ENCODE measurements at regions not wholly inside any gene's neighbourhood (a gene's known extent, or its start where the extent isn't known, plus 50 kb on each side); places are given as distances from the start of the nearest gene placed in this dataset.

DNA sequence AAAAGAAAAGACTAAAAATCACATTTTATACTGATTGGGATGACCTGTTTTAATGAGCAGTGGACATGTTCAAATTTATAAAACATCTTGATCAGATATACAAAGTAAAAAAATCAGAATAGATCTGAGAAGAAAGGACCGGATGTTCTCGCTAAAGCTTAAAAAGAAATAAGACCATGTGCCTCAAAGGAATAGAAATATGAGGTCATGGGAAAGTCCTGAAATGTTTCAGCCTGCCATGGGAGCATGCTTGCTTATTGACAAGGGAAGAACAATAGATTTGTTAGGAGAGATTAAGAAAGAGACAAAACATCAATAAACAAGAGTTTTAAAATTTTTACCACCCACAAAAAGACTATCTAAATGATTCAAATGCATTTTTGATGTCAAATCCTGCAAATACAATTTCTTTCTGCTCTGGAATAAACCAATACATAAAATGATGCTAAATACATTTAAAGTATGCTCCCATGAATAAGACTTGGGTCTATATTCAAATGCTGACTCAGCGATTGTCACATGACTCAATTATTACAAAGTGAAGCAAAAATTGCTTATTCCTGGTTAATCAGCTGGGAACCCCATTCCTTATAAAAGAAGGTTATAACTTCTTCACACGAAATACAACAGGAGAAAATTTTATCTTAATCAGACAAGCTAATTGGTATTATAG lies 633.9 kb upstream of the PKDCC start:
- in situ Hi-C loops (cut with MboI; ENCODE audit: low sequenced_read_pairs, unreplicated experiment) = loop anchor here (25.0 kb wide), 1 partner anchor 373 kb away; no protein-coding TSS in a partner anchor

DNA sequence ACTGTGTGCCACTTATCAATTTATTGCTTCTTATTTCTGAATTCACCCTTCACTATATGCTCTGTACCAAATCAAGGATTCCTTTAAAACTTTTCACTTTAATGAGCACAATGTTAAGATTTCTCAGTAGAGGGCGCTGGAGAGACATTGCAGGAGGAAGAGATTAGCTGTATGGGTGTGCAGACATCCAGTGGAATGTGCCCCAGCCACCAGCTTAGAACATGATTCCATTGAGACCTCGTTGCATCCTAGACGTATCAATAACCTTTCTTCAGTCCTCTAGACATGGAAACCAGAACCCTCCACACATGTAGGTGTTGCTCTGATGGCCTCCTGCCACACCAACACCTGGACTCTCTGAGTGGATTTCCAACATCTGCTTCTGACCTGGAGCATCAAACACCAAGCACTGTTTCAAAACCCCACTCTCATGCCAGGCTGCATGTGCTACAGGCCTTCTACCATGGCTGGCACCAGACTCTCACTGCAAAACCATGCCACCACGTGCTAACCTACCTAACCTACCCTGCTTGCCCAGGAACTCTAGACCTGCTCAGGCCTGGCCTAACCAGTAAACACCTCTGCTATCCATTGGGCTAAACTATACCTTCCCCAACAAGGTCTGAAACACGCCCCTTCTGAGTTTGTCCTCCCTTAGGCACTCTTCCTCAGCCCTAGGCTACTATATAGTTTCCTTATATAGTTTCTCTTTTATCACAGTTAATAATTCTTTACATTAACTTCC lies 633.2 kb upstream of the PKDCC start:
- in situ Hi-C loops (cut with MboI; ENCODE audit: low sequenced_read_pairs, unreplicated experiment) = loop anchor here (25.0 kb wide), 1 partner anchor 373 kb away; no protein-coding TSS in a partner anchor
- peak; percentile 16 for DNase-seq (ENCODE audit: low spot score)
- TF ChIP-seq CTCF (IDR thresholded peaks at IDR 0.05; ENCODE audit: borderline replicate concordance, control extremely low read depth, extremely low read depth, insufficient read depth, missing control alignments) = peak; percentile 55

More for the DNA sequence above, 633.9 kb upstream of the PKDCC start:
- no peak for DNase-seq (ENCODE audit: low spot score)
- no peak for TF ChIP-seq CTCF (IDR thresholded peaks at IDR 0.05; ENCODE audit: borderline replicate concordance, control extremely low read depth, extremely low read depth, insufficient read depth, missing control alignments)

GRCh38 chr2:41417511-41417910 lies 630.3 kb upstream of the PKDCC start:
- no peak for DNase-seq (ENCODE audit: low spot score)
- in situ Hi-C loops (cut with MboI; ENCODE audit: low sequenced_read_pairs, unreplicated experiment) = loop anchor here (25.0 kb wide), 1 partner anchor 370 kb away; no protein-coding TSS in a partner anchor
- TF ChIP-seq CTCF (IDR thresholded peaks at IDR 0.05; ENCODE audit: borderline replicate concordance, control extremely low read depth, extremely low read depth, insufficient read depth, missing control alignments) = no peak

DNA sequence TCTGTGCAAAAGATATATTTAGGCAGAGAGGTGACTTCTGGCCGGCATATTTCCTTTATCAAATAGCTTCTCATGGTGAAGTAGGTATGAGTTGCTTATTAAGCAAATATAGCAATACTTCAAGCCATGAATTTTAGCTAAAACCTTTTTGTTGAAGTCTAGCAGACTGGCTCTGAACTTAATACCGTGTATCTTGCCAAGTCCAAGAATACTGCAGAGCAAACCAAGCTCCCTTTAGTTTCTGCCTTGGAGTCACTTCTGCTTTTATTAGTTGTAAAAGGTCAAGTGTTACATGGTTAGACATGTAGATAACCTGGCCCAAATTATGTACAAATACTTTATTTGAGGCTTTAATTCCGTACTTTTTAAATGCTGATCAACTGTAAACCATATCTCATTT lies 627.6 kb upstream of the PKDCC start:
- TF ChIP-seq CTCF (IDR thresholded peaks at IDR 0.05; ENCODE audit: borderline replicate concordance, control extremely low read depth, extremely low read depth, insufficient read depth, missing control alignments) = no peak
- DNase-seq (ENCODE audit: low spot score) = no peak
- in situ Hi-C loops (cut with MboI; ENCODE audit: low sequenced_read_pairs, unreplicated experiment) = loop anchor here (25.0 kb wide), 1 partner anchor 367 kb away; no protein-coding TSS in a partner anchor

DNA sequence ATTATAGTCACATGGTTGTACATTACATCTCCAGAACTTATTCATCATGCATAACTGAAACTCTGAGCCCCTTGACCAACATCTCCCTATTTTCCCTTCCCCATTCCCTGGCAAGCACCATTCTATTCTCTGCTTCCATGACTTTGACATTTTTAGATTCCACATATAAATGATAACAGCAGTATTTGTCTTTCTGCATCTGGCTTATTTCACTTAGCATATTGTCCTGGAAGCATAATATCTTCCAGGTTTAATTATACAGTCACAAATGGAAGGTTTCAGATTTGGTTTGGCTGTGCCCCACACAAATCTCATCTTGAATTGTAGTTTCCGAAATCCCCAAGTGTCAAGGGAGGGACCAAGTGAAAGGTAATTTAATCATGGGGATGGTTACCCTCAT lies 626.9 kb upstream of the PKDCC start:
- in situ Hi-C loops (cut with MboI; ENCODE audit: low sequenced_read_pairs, unreplicated experiment) = loop anchor here (25.0 kb wide), 1 partner anchor 366 kb away; no protein-coding TSS in a partner anchor
- DNase-seq (ENCODE audit: low spot score) = no peak
- no peak for TF ChIP-seq CTCF (IDR thresholded peaks at IDR 0.05; ENCODE audit: borderline replicate concordance, control extremely low read depth, extremely low read depth, insufficient read depth, missing control alignments)

GRCh38 chr2:41431756-41432155 lies 616.1 kb upstream of the PKDCC start:
- in situ Hi-C loops (cut with MboI; ENCODE audit: low sequenced_read_pairs, unreplicated experiment) = no loop called here
- DNase-seq (ENCODE audit: low spot score) = no peak
- TF ChIP-seq CTCF (IDR thresholded peaks at IDR 0.05; ENCODE audit: borderline replicate concordance, control extremely low read depth, extremely low read depth, insufficient read depth, missing control alignments) = no peak

Measured in GM13976 (cell line).